ENCODE measurements at regions not wholly inside any gene's neighbourhood (a gene's known extent, or its start where the extent isn't known, plus 50 kb on each side); places are given as distances from the start of the nearest gene placed in this dataset.

- H3K9me3 ChIP-seq: no peaks in the 10 kb centered on the region
- no peaks in the 10 kb centered on the region for H3K27me3 ChIP-seq
- intact Hi-C loops (cut with DNase I): no loop called here
- WGBS, 2 donors: 14 to 27% methylated on average over 1 of the region's 1 CpG
- no peaks in the 10 kb centered on the region for H3K4me1 ChIP-seq
- no peak overlapping the region for H3K4me3 ChIP-seq
- DNase-seq: no peak
- no peak overlapping the region for H3K27ac ChIP-seq
- TF ChIP-seq POLR2A (IDR thresholded peaks at IDR 0.05) (no peak), CTCF (IDR thresholded peaks at IDR 0.05) (no peak)
- H3K36me3 ChIP-seq: no peaks in the 10 kb centered on the region
Observed at GRCh38 chr11:97454988-97455387, 1065.2 kb downstream of the JRKL start.

GRCh38 chr11:97460091-97460490 is 1070.3 kb downstream of the JRKL start:
- no peaks in the 10 kb centered on the region for H3K4me1 ChIP-seq
- peaks cover 0 to 8% (median 0%) of the 10 kb centered on the region in 3 donors for H3K9me3 ChIP-seq
- intact Hi-C loops (cut with DNase I): no loop called here
- no peaks in the 10 kb centered on the region for H3K36me3 ChIP-seq
- no peak for DNase-seq
- H3K27me3 ChIP-seq: no peaks in the 10 kb centered on the region
- no peak overlapping the region for H3K27ac ChIP-seq
- no peak for TF ChIP-seq CTCF (IDR thresholded peaks at IDR 0.05)
- TF ChIP-seq POLR2A (IDR thresholded peaks at IDR 0.05): no peak
- H3K4me3 ChIP-seq: no peak overlapping the region

- peaks cover 0 to 8% (median 0%) of the 10 kb centered on the region in 3 donors for H3K9me3 ChIP-seq
- H3K4me1 ChIP-seq: no peaks in the 10 kb centered on the region
- no peak for DNase-seq
- 77 to 81% methylated on average over 7 to 18 of the region's 21 CpGs for WGBS, 2 donors
- no peak for TF ChIP-seq CTCF (IDR thresholded peaks at IDR 0.05)
- TF ChIP-seq POLR2A (IDR thresholded peaks at IDR 0.05): no peak
- H3K27me3 ChIP-seq: no peaks in the 10 kb centered on the region
- H3K27ac ChIP-seq: no peak overlapping the region
- intact Hi-C loops (cut with DNase I): no loop called here
- H3K36me3 ChIP-seq: no peaks in the 10 kb centered on the region
- no peak overlapping the region for H3K4me3 ChIP-seq
Observed at GRCh38 chr11:97461044-97461880, 1071.4 kb downstream of the JRKL start.

GRCh38 chr11:97461934-97462333 is 1072.1 kb downstream of the JRKL start:
- intact Hi-C loops (cut with DNase I): no loop called here
- 82 to 96% methylated on average over 4 of the region's 9 CpGs for WGBS, 2 donors
- DNase-seq: no peak
- Histone ChIP-seq H3K9me3 (peaks cover 0 to 8% (median 0%) of the 10 kb centered on the region in 3 donors), H3K4me1 (no peaks in the 10 kb centered on the region), H3K4me3 (no peak overlapping the region), H3K36me3 (no peaks in the 10 kb centered on the region), H3K27me3 (no peaks in the 10 kb centered on the region), H3K27ac (no peak overlapping the region)
- TF ChIP-seq CTCF (IDR thresholded peaks at IDR 0.05) (no peak), POLR2A (IDR thresholded peaks at IDR 0.05) (no peak)

GRCh38 chr11:97463891-97464290 is 1074.1 kb downstream of the JRKL start:
- H3K27ac ChIP-seq: no peak overlapping the region
- no peaks in the 10 kb centered on the region for H3K27me3 ChIP-seq
- H3K4me3 ChIP-seq: no peak overlapping the region
- H3K4me1 ChIP-seq: no peaks in the 10 kb centered on the region
- 57 to 67% methylated on average over 1 of the region's 1 CpG for WGBS, 2 donors
- intact Hi-C loops (cut with DNase I): no loop called here
- DNase-seq: no peak
- no peaks in the 10 kb centered on the region for H3K36me3 ChIP-seq
- H3K9me3 ChIP-seq: peaks cover 0 to 8% (median 0%) of the 10 kb centered on the region in 3 donors
- TF ChIP-seq CTCF (IDR thresholded peaks at IDR 0.05) (no peak), POLR2A (IDR thresholded peaks at IDR 0.05) (no peak)

Data from esophagus squamous epithelium (tissue), 5 donors.